BJ (cell line): ENCODE measurements at regions not wholly inside any gene's neighbourhood (a gene's known extent, or its start where the extent isn't known, plus 50 kb on each side); places are given as distances from the start of the nearest gene placed in this dataset.
"Not testable (repeated sequence)": the region's sequence is repeated elsewhere in the genome, so short reads cannot be mapped to it uniquely, and the experiment has no call there.

ENCODE experiments used
- CTCF ChIA-PET: fragments of 350-600 bp; formaldehyde crosslinking; extraction: SDS; loops from one replicate; lab custom pipeline; 2021; ENCODE audit warnings: antibody characterized with exemption, inconsistent platforms; lab: Yijun Ruan, JAX
- POLR2A ChIA-PET: fragments of 300-600 bp; sonication (Branson Sonifier 250); formaldehyde crosslinking; extraction: SDS; loops from one replicate; lab custom pipeline; 2021; ENCODE audit warnings: antibody characterized with exemption; lab: Charles Lee
- DNase-seq: peaks from one replicate; pipeline ENCODE4 v3.0.0-alpha.2; 2011; ENCODE audit warnings: low read depth
- H3K27me3 ChIP-seq: 2 replicates; pipeline ENCODE4 v1.6.0; 2011; ENCODE audit warnings: low read length; ENCODE audit not compliant: control insufficient read depth, insufficient read depth
- H3K36me3 ChIP-seq: 2 replicates; pipeline ENCODE4 v1.5.1; 2011; ENCODE audit warnings: low read length; ENCODE audit not compliant: control insufficient read depth, insufficient read depth
- H3K4me3 ChIP-seq: 2 replicates; pipeline ENCODE4 v1.5.1; 2011; ENCODE audit warnings: low read depth, mild to moderate bottlenecking, control low read depth, low read length
- TF ChIP-seq, protein P1 (sequence below): IDR thresholded peaks from 2 replicates; pipeline ENCODE4 v1.5.1; 2011; ENCODE audit warnings: low read depth, mild to moderate bottlenecking, control low read depth, inconsistent platforms, low read length, moderate library complexity; ENCODE audit not compliant: insufficient read depth

DNA sequence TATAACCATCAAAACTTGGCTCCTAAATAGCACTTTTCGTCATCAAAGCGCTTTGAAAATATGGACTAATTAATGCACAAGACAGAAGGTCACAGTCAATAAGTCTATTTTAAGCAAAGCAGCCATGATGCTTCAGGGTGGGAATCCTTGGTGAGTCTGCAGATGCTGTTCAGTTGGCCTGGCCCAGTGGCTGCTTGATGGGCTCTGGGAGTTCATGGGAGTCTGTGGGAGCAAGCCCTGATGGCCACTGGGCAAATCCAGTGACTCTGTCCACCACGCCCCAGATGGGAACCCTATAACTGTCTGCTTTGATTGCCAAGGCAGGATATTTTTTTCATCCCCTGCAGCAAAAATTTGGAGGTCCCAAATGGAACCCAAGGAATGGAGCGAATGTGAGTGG, 95.7 kb upstream of the CTBP2 start:
- Histone ChIP-seq H3K36me3 (no peaks in the 10 kb centered on the region), H3K4me3 (no peak overlapping the region), H3K27me3 (no peaks in the 10 kb centered on the region)
- POLR2A ChIA-PET: no interaction called here
- TF ChIP-seq, protein P1, sequence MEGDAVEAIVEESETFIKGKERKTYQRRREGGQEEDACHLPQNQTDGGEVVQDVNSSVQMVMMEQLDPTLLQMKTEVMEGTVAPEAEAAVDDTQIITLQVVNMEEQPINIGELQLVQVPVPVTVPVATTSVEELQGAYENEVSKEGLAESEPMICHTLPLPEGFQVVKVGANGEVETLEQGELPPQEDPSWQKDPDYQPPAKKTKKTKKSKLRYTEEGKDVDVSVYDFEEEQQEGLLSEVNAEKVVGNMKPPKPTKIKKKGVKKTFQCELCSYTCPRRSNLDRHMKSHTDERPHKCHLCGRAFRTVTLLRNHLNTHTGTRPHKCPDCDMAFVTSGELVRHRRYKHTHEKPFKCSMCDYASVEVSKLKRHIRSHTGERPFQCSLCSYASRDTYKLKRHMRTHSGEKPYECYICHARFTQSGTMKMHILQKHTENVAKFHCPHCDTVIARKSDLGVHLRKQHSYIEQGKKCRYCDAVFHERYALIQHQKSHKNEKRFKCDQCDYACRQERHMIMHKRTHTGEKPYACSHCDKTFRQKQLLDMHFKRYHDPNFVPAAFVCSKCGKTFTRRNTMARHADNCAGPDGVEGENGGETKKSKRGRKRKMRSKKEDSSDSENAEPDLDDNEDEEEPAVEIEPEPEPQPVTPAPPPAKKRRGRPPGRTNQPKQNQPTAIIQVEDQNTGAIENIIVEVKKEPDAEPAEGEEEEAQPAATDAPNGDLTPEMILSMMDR: no peak
- CTCF ChIA-PET: interaction anchor here (1.5 kb wide), 1 partner anchor 7 kb away, joined by 3 read pairs; no protein-coding TSS in a partner anchor
- no peak for DNase-seq

DNA sequence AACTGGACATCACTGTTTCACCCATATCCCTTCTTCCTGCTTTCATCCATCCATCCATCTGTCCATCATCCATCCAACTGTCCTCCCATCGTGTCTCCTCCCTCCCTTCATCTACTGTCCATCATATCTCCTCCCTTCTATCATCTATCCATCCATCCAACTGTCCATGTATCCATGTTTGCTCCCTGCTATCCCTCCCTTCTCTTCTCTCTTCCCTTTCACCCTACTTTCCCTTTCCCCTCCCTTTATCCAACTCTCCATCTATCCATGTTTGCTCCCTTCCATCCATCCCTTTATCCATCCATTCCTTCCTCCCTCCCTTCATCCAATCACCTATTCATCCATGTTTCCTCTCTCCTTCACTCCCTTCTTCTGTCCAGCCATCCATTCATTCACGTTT, 92.6 kb upstream of the CTBP2 start:
- DNase-seq: no peak
- CTCF ChIA-PET: no interaction called here
- POLR2A ChIA-PET: no interaction called here
- TF ChIP-seq, protein P1: no peak
- H3K27me3 ChIP-seq: no peaks in the 10 kb centered on the region
- no peaks in the 10 kb centered on the region for H3K36me3 ChIP-seq
- no peak overlapping the region for H3K4me3 ChIP-seq

DNA sequence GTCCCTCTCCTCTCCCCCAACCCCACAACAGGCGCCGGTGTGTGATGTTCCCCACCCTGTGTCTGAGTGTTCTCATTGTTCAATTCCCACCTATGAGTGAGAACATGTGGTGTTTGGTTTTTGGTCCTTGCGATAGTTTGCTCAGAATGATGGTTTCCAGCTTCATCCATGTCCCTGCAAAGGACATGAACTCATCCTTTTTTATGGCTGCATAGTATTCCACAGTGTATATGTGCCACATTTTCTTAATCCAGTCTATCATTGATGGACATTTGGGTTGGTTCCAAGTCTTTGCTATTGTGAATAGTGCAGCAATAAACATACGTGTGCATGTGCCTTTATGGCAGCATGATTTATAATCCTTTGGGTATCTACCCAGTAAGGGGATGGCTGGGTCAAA, 90.5 kb upstream of the CTBP2 start:
- CTCF ChIA-PET, H3K36me3 ChIP-seq, DNase-seq, H3K27me3 ChIP-seq, H3K4me3 ChIP-seq, POLR2A ChIA-PET: not testable (repeated sequence)

DNA sequence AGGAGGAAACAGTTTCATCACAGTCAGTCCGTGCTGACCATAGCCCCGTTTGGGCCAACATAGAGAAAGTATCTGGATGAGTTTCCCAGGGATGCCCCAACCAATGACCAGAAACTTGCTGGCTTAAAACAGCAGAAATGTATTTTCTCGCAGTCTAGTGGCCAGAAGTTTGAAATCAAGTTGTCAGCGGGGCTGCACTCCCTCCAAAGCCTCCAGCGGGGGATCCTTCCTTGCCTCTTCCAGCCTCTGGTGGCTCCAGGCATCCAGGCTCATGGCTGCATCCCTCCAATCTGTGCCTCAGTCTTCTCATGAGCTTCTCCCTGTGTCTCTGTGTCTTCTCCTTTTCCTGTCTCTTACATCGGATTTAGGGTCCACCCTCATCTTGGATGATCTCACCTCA, 89.6 kb upstream of the CTBP2 start:
- TF ChIP-seq, protein P1: no peak
- Histone ChIP-seq H3K4me3 (no peak overlapping the region), H3K27me3 (no peaks in the 10 kb centered on the region), H3K36me3 (no peaks in the 10 kb centered on the region)
- no peak for DNase-seq
- POLR2A ChIA-PET: no interaction called here
- CTCF ChIA-PET: interaction anchor here (0.7 kb wide), 1 partner anchor 41 kb away, joined by 3 read pairs; no protein-coding TSS in a partner anchor

DNA sequence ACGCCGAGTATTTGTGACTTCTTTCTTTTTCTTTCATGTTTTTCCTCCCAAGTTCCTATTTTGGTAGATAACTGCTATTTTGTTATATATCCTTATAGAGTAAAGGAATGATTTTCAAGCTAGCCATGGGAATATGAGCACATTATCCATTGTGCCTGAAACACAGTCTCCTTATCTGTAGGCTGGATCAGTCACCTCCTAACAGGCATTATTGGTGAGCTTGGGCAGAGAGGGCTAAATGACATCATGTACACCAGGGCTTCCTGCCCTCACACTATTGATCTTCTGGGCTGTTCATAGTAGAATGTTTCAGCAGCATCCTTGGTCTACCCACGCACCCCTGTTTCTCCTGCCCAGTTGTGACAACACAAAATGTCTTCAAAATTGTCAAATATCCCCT, 88.1 kb upstream of the CTBP2 start:
- CTCF ChIA-PET: interaction anchor here (0.5 to 1.3 kb wide), 2 partner anchors 8 to 152 kb away, joined by 3 read pairs; no protein-coding TSS in a partner anchor
- POLR2A ChIA-PET: interaction anchor here (0.9 kb wide), 1 partner anchor 12 kb away, joined by 3 read pairs; no protein-coding TSS in a partner anchor
- TF ChIP-seq, protein P1: no peak
- Histone ChIP-seq H3K27me3 (no peaks in the 10 kb centered on the region), H3K36me3 (no peaks in the 10 kb centered on the region), H3K4me3 (no peak overlapping the region)
- DNase-seq: no peak

DNA sequence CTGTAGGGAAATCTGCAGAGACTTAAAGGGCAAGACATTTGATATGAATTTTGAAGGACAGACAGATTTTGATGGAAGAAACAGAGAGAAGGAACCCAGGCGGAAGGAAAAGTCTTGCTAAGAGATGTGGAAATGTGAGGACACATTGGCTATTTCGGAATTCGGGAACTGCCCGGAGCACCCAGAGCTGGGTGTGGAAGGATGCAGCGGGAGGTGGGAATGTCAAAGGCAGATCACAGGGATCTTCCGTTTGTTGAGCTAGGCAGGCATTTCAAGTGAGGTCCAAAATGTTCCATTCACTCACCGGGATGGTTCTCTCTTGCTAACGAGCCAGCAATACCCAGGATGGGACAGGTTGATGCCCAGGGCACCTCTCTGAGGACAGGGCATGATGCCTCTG, 87.2 kb upstream of the CTBP2 start:
- Histone ChIP-seq H3K27me3 (no peaks in the 10 kb centered on the region), H3K4me3 (no peak overlapping the region), H3K36me3 (no peaks in the 10 kb centered on the region)
- TF ChIP-seq, protein P1: no peak
- DNase-seq: no peak
- POLR2A ChIA-PET: no interaction called here
- CTCF ChIA-PET: no interaction called here
